WI38 (cell line): ENCODE measurements at regions not wholly inside any gene's neighbourhood (a gene's known extent, or its start where the extent isn't known, plus 50 kb on each side); places are given as distances from the start of the nearest gene placed in this dataset.
"Not testable (repeated sequence)": the region's sequence is repeated elsewhere in the genome, so short reads cannot be mapped to it uniquely, and the experiment has no call there.

Experiments
- H3K4me3 ChIP-seq: 2 replicates; pipeline ENCODE4 v1.5.1; 2011; ENCODE audit warnings: low read depth, mild to moderate bottlenecking, control low read depth, low read length
- CTCF ChIP-seq: IDR thresholded peaks from 2 replicates; pipeline ENCODE4 v1.5.1; 2012; ENCODE audit warnings: low read depth, mild to moderate bottlenecking, control low read depth, low read length

GRCh38 chr5:1638658-1639400 lies 115.1 kb upstream of the LPCAT1 start:
- no peak for TF ChIP-seq CTCF
- H3K4me3 ChIP-seq = no peak overlapping the region

- no peak overlapping the region for H3K4me3 ChIP-seq
- no peak for TF ChIP-seq CTCF
Observed at GRCh38 chr5:1637639-1638481, 114.1 kb upstream of the LPCAT1 start.

- TF ChIP-seq CTCF = no peak
- no peak overlapping the region for H3K4me3 ChIP-seq
Observed at GRCh38 chr5:1636981-1637638, 113.3 kb upstream of the LPCAT1 start.

- not testable (repeated sequence) for H3K4me3 ChIP-seq
Observed at GRCh38 chr5:1636208-1636770, 112.5 kb upstream of the LPCAT1 start.

GRCh38 chr5:1635477-1635876 lies 111.7 kb upstream of the LPCAT1 start:
- not testable (repeated sequence) for H3K4me3 ChIP-seq

- TF ChIP-seq CTCF = no peak
- H3K4me3 ChIP-seq = no peak overlapping the region; the same call in 1 of the 2 replicates
Observed at GRCh38 chr5:1634337-1634661, 110.5 kb upstream of the LPCAT1 start.

- H3K4me3 ChIP-seq = peak overlapping the region; percentile 48
- no peak for TF ChIP-seq CTCF
Observed at GRCh38 chr5:1633605-1634336, 110.0 kb upstream of the LPCAT1 start.

- not testable (repeated sequence) for H3K4me3 ChIP-seq
Observed at GRCh38 chr5:1631004-1631403, 107.2 kb upstream of the LPCAT1 start.

GRCh38 chr5:1626397-1626796 lies 102.6 kb upstream of the LPCAT1 start:
- not testable (repeated sequence) for H3K4me3 ChIP-seq

- H3K4me3 ChIP-seq = not testable (repeated sequence)
Observed at GRCh38 chr5:1619531-1619930, 95.8 kb upstream of the LPCAT1 start.

- not testable (repeated sequence) for H3K4me3 ChIP-seq
Observed at GRCh38 chr5:1618296-1618865, 94.6 kb upstream of the LPCAT1 start.

- H3K4me3 ChIP-seq = not testable (repeated sequence)
Observed at GRCh38 chr5:1617236-1617755, 93.5 kb upstream of the LPCAT1 start.
